Retinal pigment epithelial cell (primary cell): ENCODE measurements at regions not wholly inside any gene's neighbourhood (a gene's known extent, or its start where the extent isn't known, plus 50 kb on each side); places are given as distances from the start of the nearest gene placed in this dataset.

Source experiments
- DNase-seq: peaks from one replicate; pipeline ENCODE4 v3.0.0-alpha.2; 2010; ENCODE audit warnings: low read depth
- H3K4me3 ChIP-seq: 2 replicates; pipeline ENCODE4 v1.5.1; 2011; ENCODE audit warnings: mild to moderate bottlenecking, low read length, control low read depth, moderate library complexity
- CTCF ChIP-seq: conservative IDR thresholded peaks from 2 replicates; pipeline ENCODE4 v1.5.1; 2011; ENCODE audit warnings: low read depth, low read length, control low read depth, inconsistent platforms

DNA sequence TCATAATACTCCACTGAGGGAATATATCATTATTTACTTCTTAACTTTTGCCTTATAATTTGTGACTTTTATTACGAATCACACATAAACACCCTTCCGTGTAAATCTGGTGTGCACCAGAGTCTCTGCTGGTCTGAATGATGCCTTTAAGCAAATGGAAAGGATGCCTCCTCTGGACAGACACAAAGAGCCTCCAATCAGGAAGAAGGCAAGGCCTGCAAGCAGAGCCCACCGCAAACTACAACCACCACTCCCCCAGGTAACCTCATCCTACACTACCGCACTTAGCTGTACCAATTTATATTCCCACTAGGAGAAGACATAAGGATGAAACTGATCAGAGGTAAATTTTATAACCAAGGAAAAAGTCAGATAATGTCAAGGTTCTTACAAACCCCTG, 137.6 kb downstream of the KLF12 start:
- no peak for DNase-seq
- no peak overlapping the region for H3K4me3 ChIP-seq
- no peak for TF ChIP-seq CTCF

GRCh38 chr13:73995736-73996135, 138.5 kb downstream of the KLF12 start:
- no peak for TF ChIP-seq CTCF
- no peak overlapping the region for H3K4me3 ChIP-seq
- DNase-seq = no peak

DNA sequence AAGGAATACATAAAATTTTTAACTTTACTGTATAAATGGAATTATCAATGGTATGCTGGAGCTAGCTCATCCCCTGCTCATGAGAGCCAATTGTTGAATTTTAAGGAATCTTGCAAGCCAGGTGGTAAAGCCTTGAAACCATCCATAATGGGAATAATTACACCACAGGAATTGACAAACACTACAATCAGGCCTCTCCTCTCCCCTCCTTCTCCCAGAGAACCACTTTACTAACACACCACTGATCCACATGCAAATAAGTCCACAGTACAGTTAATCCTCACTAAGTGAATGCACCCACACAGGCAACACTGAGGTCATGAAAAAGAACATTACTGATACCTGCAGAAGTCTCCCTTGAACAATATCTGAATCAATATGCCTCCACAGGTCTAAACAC, 140.5 kb downstream of the KLF12 start:
- no peak for TF ChIP-seq CTCF
- DNase-seq = no peak
- H3K4me3 ChIP-seq = no peak overlapping the region

DNA sequence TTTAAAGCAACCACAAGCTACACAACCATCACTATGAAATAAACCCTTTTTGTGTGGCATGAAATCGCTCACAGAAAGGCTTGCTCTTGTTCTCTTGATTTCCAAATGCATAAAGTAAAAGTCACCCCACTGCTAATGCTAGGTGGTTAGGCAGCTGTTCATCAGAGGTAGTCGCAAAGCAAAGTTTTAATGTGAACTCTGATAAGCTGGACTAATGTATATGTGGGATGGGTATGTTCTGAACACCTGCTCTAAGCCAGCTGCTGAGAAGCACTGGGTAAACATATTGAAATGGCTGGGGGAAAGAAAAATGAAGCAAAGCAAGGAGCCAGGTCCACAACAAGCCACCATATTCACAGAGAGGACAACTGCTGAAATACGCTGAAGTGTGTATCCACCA, 142.3 kb downstream of the KLF12 start:
- no peak for TF ChIP-seq CTCF
- H3K4me3 ChIP-seq = no peak overlapping the region
- DNase-seq = no peak

DNA sequence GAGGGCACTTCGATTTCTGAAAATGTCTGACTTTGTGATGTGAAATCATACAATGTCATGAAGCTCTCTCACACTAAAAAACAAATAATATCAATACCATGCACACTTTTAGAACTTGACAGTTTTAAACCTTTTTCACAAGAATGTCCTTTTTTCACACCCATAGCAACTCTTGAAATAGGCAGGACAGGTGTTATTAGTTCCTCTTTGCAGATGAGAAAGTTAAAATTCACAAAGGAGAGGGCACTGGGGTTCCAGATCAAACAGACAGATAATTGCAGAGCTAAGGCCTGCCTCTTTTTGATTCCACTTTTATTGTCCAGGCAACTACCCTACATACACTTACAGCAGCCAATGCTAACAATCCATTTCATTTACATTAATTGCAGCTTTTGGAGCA, 142.8 kb downstream of the KLF12 start:
- TF ChIP-seq CTCF = no peak
- no peak for DNase-seq
- no peak overlapping the region for H3K4me3 ChIP-seq

DNA sequence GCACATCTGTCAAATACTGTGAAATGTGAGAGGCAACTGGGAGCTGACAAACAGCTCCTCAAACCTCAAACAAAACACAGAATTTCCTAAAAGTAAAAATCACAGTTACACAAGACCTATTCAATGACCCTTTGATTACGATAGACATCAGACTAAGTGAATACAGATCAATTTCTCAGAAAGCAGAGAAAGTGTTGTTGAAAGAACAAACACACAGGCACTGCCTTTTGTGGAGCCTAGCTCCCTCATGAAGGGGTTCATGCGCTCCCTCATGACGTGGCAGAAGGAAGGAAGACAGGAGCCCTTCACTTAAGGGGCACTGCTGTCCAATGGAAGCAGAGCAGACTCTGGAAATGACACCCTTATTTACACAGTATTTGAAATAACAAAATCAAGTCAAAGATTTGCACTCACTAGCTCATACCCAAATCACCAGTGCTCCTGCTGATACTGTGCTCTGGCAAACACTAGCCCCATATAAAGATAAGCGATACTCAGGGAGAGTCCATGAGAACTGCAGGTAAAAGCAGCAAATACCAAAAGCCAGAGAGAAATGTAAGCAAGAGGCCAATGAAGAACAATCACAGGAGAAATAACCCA, 144.9 kb downstream of the KLF12 start:
- H3K4me3 ChIP-seq = no peak overlapping the region
- TF ChIP-seq CTCF = no peak
- DNase-seq = no peak

DNA sequence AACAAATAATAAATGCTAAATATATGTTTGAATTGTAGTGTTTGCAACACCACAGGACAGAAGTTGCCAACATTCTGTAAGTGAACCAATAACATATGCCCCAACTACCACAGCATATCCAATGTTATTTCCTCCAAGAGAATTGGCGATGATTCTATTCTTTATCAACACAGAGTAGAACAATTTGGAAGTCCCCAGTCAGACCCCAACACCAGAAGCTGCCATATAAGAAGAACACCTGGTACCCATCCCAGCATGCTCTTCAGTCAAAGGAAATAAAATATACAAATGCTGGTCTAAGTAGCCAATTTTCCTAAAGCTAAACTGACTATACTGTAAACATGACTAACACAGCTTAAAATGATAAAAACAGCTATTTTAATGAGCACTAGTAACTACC, 145.7 kb downstream of the KLF12 start:
- DNase-seq = no peak
- no peak overlapping the region for H3K4me3 ChIP-seq
- TF ChIP-seq CTCF = no peak
